CD4-positive, alpha-beta T cell (primary cell): ENCODE measurements at regions not wholly inside any gene's neighbourhood (a gene's known extent, or its start where the extent isn't known, plus 50 kb on each side); places are given as distances from the start of the nearest gene placed in this dataset.
"Not testable (repeated sequence)": the region's sequence is repeated elsewhere in the genome, so short reads cannot be mapped to it uniquely, and the experiment has no call there.

Source experiments
- ATAC-seq: fragments of 200-7000 bp; cut with Tn5 transposase; one replicate; pipeline ENCODE4 v1.10.0; 2022; ENCODE audit warnings: mild to moderate bottlenecking; ENCODE audit not compliant: poor library complexity
- CTCF ChIA-PET: fragments of 350-600 bp; sonication (Branson Sonifier 250); formaldehyde crosslinking; loops from one replicate; lab custom pipeline; 2021; ENCODE audit warnings: antibody characterized with exemption, inconsistent platforms; lab: Charles Lee
- POLR2A ChIA-PET: fragments of 350-600 bp; sonication (Branson Sonifier 250); formaldehyde crosslinking; loops from one replicate; lab custom pipeline; 2021; ENCODE audit warnings: antibody characterized with exemption, inconsistent platforms; lab: Charles Lee
- DNase-seq, 14 experiments: peaks; one replicate each; pipeline ENCODE4 v3.0.0-alpha.2; 2013 to 2020; ENCODE audit warnings: mixed read lengths in 2 of 14
- H3K27ac ChIP-seq, 2 donors: one replicate each; pipeline versions ENCODE4 v1.5.1 to v1.7.0; 2013; ENCODE audit warnings: low read length in 2 of 2, low read depth in 1 of 2, mild to moderate bottlenecking in 1 of 2
- H3K27me3 ChIP-seq, 2 experiments: 1 replicate in 1 of 2; 2 replicates in 1 of 2; pipeline versions ENCODE4 v1.6.1 to v1.7.0; 2013; ENCODE audit warnings: low read length in 2 of 2, control low read depth in 1 of 2, mild to moderate bottlenecking in 1 of 2, moderate library complexity in 1 of 2; ENCODE audit not compliant: insufficient read depth in 2 of 2, control insufficient read depth in 1 of 2
- H3K36me3 ChIP-seq: one replicate; pipeline ENCODE4 v1.6.1; 2013; ENCODE audit warnings: low read length, control low read depth; ENCODE audit not compliant: insufficient read depth
- H3K4me1 ChIP-seq: one replicate; pipeline ENCODE4 v1.6.1; 2013; ENCODE audit warnings: low read length, control low read depth; ENCODE audit not compliant: insufficient read depth
- H3K4me3 ChIP-seq: one replicate; pipeline ENCODE4 v1.5.1; 2013; ENCODE audit warnings: mild to moderate bottlenecking, low read length, moderate library complexity
- H3K9me3 ChIP-seq, 2 experiments: 1 replicate in 1 of 2; 2 replicates in 1 of 2; pipeline versions ENCODE4 v1.6.1 to v1.7.0; 2013; ENCODE audit warnings: low read length in 2 of 2, mild to moderate bottlenecking in 2 of 2, control low read depth in 1 of 2, moderate library complexity in 1 of 2; ENCODE audit not compliant: control insufficient read depth in 1 of 2, insufficient read depth in 1 of 2
- H3K27ac Mint-ChIP-seq: one replicate; pipeline ENCODE4 v1.8.0; 2020; ENCODE audit warnings: mixed read lengths
- H3K27me3 Mint-ChIP-seq: one replicate; pipeline ENCODE4 v1.8.0; 2021; ENCODE audit warnings: mixed read lengths
- H3K36me3 Mint-ChIP-seq: one replicate; pipeline ENCODE4 v1.8.0; 2021; ENCODE audit warnings: low read depth, mixed read lengths
- H3K4me1 Mint-ChIP-seq: one replicate; pipeline ENCODE4 v1.8.0; 2021; ENCODE audit warnings: low read depth, mixed read lengths
- H3K4me3 Mint-ChIP-seq: one replicate; pipeline ENCODE4 v1.8.0; 2020; ENCODE audit warnings: mild to moderate bottlenecking, mixed read lengths
- H3K9me3 Mint-ChIP-seq: one replicate; pipeline ENCODE4 v1.8.0; 2020; ENCODE audit warnings: mixed read lengths
- CTCF ChIP-seq: fragments of 200-600 bp; IDR thresholded peaks from one replicate; pipeline ENCODE4 v1.8.0; 2022; ENCODE audit warnings: antibody characterized with exemption, mild to moderate bottlenecking
- intact Hi-C, 2 experiments: fragments of 100-400 bp; cut with DNase I in 1 of 2; cut with micrococcal nuclease in 1 of 2; formaldehyde crosslinking; loops; one replicate each; pipeline versions ENCODE4 v1.15.1 to v1.9.0; 2023 to 2025; cut with DNase I, micrococcal nuclease

GRCh38 chr3:31322460-31322859, 210.3 kb upstream of the STT3B start:
- no peak for TF ChIP-seq CTCF
- H3K4me3 Mint-ChIP-seq = no peak overlapping the region
- ChIA-PET CTCF (no interaction called here), POLR2A (no interaction called here)
- H3K4me3 ChIP-seq = no peak overlapping the region
- peaks cover 4% of the 10 kb centered on the region for H3K4me1 Mint-ChIP-seq
- no peaks in the 10 kb centered on the region for H3K36me3 ChIP-seq
- H3K27ac ChIP-seq = no peak overlapping the region
- intact Hi-C loops = no loop called here
- ATAC-seq (no peak), DNase-seq (no peak)
- no peaks in the 10 kb centered on the region for H3K9me3 Mint-ChIP-seq
- H3K36me3 Mint-ChIP-seq = no peaks in the 10 kb centered on the region
- peaks cover 0 to 7% of the 10 kb centered on the region in 2 experiments for H3K9me3 ChIP-seq
- no peaks in the 10 kb centered on the region for H3K27me3 Mint-ChIP-seq
- H3K27ac Mint-ChIP-seq = no peak overlapping the region
- H3K27me3 ChIP-seq = no peaks in the 10 kb centered on the region
- no peaks in the 10 kb centered on the region for H3K4me1 ChIP-seq

- H3K27me3 Mint-ChIP-seq, H3K9me3 ChIP-seq, H3K9me3 Mint-ChIP-seq, H3K27me3 ChIP-seq, DNase-seq, POLR2A ChIA-PET, H3K27ac ChIP-seq, H3K27ac Mint-ChIP-seq, CTCF ChIA-PET, H3K4me1 ChIP-seq, H3K4me1 Mint-ChIP-seq, H3K4me3 Mint-ChIP-seq, H3K36me3 ChIP-seq, intact Hi-C loops, ATAC-seq, H3K36me3 Mint-ChIP-seq, H3K4me3 ChIP-seq: not testable (repeated sequence)
Measured at GRCh38 chr3:31327826-31328357, 204.8 kb upstream of the STT3B start.

GRCh38 chr3:31331278-31331677, 201.4 kb upstream of the STT3B start:
- Histone ChIP-seq H3K4me1 (no peaks in the 10 kb centered on the region), H3K4me3 (no peak overlapping the region), H3K27me3 (no peaks in the 10 kb centered on the region), H3K27ac (no peak overlapping the region), H3K9me3 (peaks cover 0 to 9% of the 10 kb centered on the region in 2 experiments), H3K36me3 (no peaks in the 10 kb centered on the region)
- no peak for DNase-seq
- intact Hi-C loops = no loop called here
- ChIA-PET CTCF (no interaction called here), POLR2A (no interaction called here)
- Mint-ChIP-seq H3K36me3 (no peaks in the 10 kb centered on the region), H3K9me3 (peaks cover 5% of the 10 kb centered on the region), H3K4me1 (no peaks in the 10 kb centered on the region), H3K4me3 (no peak overlapping the region), H3K27me3 (no peaks in the 10 kb centered on the region), H3K27ac (no peak overlapping the region)
- ATAC-seq = no peak
- TF ChIP-seq CTCF = no peak

DNA sequence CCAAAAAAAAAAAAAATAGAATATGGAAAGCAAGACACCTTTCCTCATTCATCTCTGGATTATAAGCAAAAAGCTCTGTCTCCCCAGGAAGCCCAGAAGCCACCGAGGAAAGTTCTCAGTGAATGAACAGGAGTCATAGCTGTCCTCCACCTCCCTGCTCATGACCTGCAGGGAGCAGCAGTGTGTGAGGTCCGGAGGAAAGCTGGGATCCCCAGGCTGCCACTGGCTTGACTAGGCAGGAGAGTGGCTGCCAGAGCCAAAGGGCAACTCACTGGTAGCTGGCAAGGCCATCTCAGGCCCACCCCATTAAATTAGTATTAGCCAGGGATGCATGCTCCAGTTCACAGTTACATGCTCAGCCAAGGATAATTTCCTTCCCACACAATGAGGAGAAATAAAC, 191.6 kb upstream of the STT3B start:
- Histone ChIP-seq H3K36me3 (no peaks in the 10 kb centered on the region), H3K4me1 (no peaks in the 10 kb centered on the region), H3K9me3 (peaks cover 3 to 4% of the 10 kb centered on the region in 2 experiments), H3K4me3 (no peak overlapping the region), H3K27me3 (no peaks in the 10 kb centered on the region), H3K27ac (no peak overlapping the region)
- H3K4me1 Mint-ChIP-seq = no peaks in the 10 kb centered on the region
- no peak for ATAC-seq
- no peak for DNase-seq
- H3K36me3 Mint-ChIP-seq = no peaks in the 10 kb centered on the region
- TF ChIP-seq CTCF = no peak
- peaks cover 8% of the 10 kb centered on the region for H3K9me3 Mint-ChIP-seq
- no peak overlapping the region for H3K4me3 Mint-ChIP-seq
- intact Hi-C loops = no loop called here
- H3K27ac Mint-ChIP-seq = no peak overlapping the region
- CTCF ChIA-PET = no interaction called here
- POLR2A ChIA-PET = no interaction called here
- H3K27me3 Mint-ChIP-seq = no peaks in the 10 kb centered on the region
